Panc1 (cell line): ENCODE measurements at regions not wholly inside any gene's neighbourhood (a gene's known extent, or its start where the extent isn't known, plus 50 kb on each side); places are given as distances from the start of the nearest gene placed in this dataset.

Experiments
- ATAC-seq: fragments of 200-7000 bp; cut with Tn5 transposase; 2 replicates; pipeline ENCODE4 v1.9.1; 2020; ENCODE audit warnings: mild to moderate bottlenecking, moderate library complexity
- BruUV-seq: library from RNA; stranded (reverse); fragments of 400-500 nt; replicated peaks from 2 replicates; lab custom pipeline; 2021; lab: Mats Ljungman, UMichigan
- CTCF ChIA-PET: fragments of 300-600 bp; sonication (Branson Sonifier 250); formaldehyde crosslinking; loops from one replicate; lab custom pipeline; 2022; ENCODE audit warnings: antibody characterized with exemption; lab: Charles Lee
- POLR2A ChIA-PET: fragments of 300-600 bp; sonication (Branson Sonifier 250); formaldehyde crosslinking; loops from one replicate; lab custom pipeline; 2022; ENCODE audit warnings: antibody characterized with exemption; lab: Charles Lee
- DNase-seq: peaks from one replicate; pipeline ENCODE4 v3.0.0-alpha.2; 2010; ENCODE audit warnings: low read depth, low spot score
- H3K27ac ChIP-seq: 2 replicates; pipeline ENCODE4 v1.5.1; 2011; ENCODE audit warnings: mild to moderate bottlenecking, low read length, inconsistent platforms
- H3K27me3 ChIP-seq: fragments of 200-500 bp; sonication (Bioruptor generic); 2 replicates; pipeline ENCODE4 v1.6.0; 2014; ENCODE audit warnings: low read length, inconsistent platforms; ENCODE audit not compliant: control insufficient read depth, insufficient read depth
- H3K36me3 ChIP-seq: fragments of 200-500 bp; sonication (Bioruptor generic); 2 replicates; pipeline ENCODE4 v1.5.1; 2014; ENCODE audit warnings: inconsistent platforms, mild to moderate bottlenecking, low read length, moderate library complexity; ENCODE audit not compliant: control insufficient read depth, insufficient read depth
- H3K4me1 ChIP-seq: 2 replicates; pipeline ENCODE4 v1.5.1; 2011; ENCODE audit warnings: inconsistent platforms, mild to moderate bottlenecking, low read length, moderate library complexity; ENCODE audit not compliant: control insufficient read depth, insufficient read depth
- H3K4me3 ChIP-seq, 2 experiments: 2 replicates each; pipeline ENCODE4 v1.5.1; 2011 to 2012; ENCODE audit warnings: low read depth in 2 of 2, low read length in 2 of 2, mild to moderate bottlenecking in 2 of 2, inconsistent platforms in 1 of 2, moderate library complexity in 1 of 2
- H3K9me3 ChIP-seq: fragments of 200-500 bp; sonication (Bioruptor generic); 2 replicates; pipeline ENCODE4 v1.5.1; 2014; ENCODE audit warnings: low read depth, mild to moderate bottlenecking, inconsistent platforms, low read length, moderate library complexity; ENCODE audit not compliant: control insufficient read depth, insufficient read depth
- POLR2AphosphoS5 ChIP-seq: IDR thresholded peaks from 2 replicates; pipeline ENCODE4 v1.6.1; 2012; ENCODE audit warnings: mild to moderate bottlenecking, low read depth, low read length, moderate library complexity
- SIN3A ChIP-seq: IDR thresholded peaks from 2 replicates; pipeline ENCODE4 v1.6.1; 2012; ENCODE audit warnings: low read depth, mild to moderate bottlenecking, low read length, moderate library complexity, borderline replicate concordance; ENCODE audit not compliant: insufficient read depth
- TCF7L2 ChIP-seq: IDR thresholded peaks from 2 replicates; pipeline ENCODE4 v1.6.1; 2011; ENCODE audit warnings: mild to moderate bottlenecking, low read depth, low read length, inconsistent platforms
- in situ Hi-C: cut with HindIII; loops from 2 replicates; pipeline ENCODE4 v1.10.0; 2016; ENCODE audit warnings: low sequenced_read_pairs, low pct_unique_long_range_greater_than_20kb
- intact Hi-C: fragments of 100-400 bp; cut with micrococcal nuclease; formaldehyde crosslinking; loops from one replicate; pipeline ENCODE4 v1.10.0; 2022; ENCODE audit not compliant: unreplicated experiment
- TF ChIP-seq, protein P1 (sequence below), 2 experiments: IDR thresholded peaks; 2 replicates each; pipeline ENCODE4 v1.6.1; 2011 to 2012; ENCODE audit warnings: low read depth in 2 of 2, control low read depth in 1 of 2, low read length in 1 of 2, mild to moderate bottlenecking in 1 of 2, moderate library complexity in 1 of 2; ENCODE audit not compliant: insufficient read depth in 1 of 2
- TF ChIP-seq, protein P2 (sequence below): fragments of 450-650 bp; IDR thresholded peaks from 2 replicates; pipeline ENCODE4 v1.5.1; 2017; ENCODE audit warnings: mild to moderate bottlenecking

DNA sequence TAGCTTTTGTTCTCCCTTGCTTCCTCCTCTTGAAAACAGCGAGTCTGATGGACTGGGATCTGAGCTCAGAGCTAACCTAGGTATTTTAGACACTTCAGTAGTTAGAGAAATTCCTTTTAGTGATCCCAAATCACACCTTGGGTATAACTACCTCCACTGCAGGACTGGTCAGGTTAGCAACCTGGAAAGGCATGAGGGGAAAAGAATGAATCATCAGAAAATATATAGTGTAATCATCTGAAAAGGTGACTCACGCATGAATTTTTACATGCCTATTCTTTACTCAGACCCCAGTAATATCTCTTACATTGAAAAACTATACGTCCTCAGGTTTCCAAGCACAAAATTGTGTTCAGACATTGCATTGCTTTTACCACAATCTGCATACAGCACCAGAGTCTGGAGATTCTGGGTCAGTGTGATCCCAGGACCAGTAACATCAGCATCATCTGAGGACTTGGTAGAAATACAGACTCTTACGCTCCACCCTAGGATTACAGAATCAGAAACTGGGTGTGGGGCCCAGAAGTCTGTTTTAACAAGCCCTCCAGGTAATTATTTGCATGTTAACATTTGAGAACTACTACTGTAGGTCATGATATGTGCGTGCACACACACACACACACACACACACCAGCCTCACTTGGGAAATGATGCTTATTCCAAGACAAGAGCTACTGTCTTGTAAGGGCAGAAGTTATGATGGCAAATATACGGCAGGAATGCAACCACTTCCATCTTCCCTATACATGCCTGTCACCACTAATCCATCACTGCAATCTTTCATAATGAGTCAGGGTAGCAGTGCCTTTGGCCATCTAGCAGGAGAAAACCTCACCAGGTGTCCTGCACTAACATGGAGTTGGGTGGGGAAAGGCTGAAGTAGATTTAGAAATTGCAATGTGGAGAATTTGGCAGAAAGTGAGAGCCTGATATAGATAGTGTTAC, 271.6 kb upstream of the MAP3K1 start:
- ATAC-seq: no peak
- in situ Hi-C loops (no loop called here), intact Hi-C loops (no loop called here)
- ChIA-PET CTCF (no interaction called here), POLR2A (no interaction called here)
- Histone ChIP-seq H3K27me3 (0 out of 2 replicates have a peak, but pooled peaks cover 2% of the 10 kb centered on the region), H3K4me3 (no peak overlapping the region), H3K27ac (no peak overlapping the region), H3K4me1 (no peaks in the 10 kb centered on the region), H3K9me3 (no peaks in the 10 kb centered on the region), H3K36me3 (no peaks in the 10 kb centered on the region)
- no peak for TF ChIP-seq POLR2AphosphoS5
- TF ChIP-seq, protein P1, sequence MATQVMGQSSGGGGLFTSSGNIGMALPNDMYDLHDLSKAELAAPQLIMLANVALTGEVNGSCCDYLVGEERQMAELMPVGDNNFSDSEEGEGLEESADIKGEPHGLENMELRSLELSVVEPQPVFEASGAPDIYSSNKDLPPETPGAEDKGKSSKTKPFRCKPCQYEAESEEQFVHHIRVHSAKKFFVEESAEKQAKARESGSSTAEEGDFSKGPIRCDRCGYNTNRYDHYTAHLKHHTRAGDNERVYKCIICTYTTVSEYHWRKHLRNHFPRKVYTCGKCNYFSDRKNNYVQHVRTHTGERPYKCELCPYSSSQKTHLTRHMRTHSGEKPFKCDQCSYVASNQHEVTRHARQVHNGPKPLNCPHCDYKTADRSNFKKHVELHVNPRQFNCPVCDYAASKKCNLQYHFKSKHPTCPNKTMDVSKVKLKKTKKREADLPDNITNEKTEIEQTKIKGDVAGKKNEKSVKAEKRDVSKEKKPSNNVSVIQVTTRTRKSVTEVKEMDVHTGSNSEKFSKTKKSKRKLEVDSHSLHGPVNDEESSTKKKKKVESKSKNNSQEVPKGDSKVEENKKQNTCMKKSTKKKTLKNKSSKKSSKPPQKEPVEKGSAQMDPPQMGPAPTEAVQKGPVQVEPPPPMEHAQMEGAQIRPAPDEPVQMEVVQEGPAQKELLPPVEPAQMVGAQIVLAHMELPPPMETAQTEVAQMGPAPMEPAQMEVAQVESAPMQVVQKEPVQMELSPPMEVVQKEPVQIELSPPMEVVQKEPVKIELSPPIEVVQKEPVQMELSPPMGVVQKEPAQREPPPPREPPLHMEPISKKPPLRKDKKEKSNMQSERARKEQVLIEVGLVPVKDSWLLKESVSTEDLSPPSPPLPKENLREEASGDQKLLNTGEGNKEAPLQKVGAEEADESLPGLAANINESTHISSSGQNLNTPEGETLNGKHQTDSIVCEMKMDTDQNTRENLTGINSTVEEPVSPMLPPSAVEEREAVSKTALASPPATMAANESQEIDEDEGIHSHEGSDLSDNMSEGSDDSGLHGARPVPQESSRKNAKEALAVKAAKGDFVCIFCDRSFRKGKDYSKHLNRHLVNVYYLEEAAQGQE (IDR thresholded peaks at IDR 0.05; ENCODE audit: insufficient read depth in 1 of 2, low read depth in 2 of 2, low read length in 1 of 2): no peak
- DNase-seq: peak; percentile 1
- no TSS peak for BruUV-seq

DNA sequence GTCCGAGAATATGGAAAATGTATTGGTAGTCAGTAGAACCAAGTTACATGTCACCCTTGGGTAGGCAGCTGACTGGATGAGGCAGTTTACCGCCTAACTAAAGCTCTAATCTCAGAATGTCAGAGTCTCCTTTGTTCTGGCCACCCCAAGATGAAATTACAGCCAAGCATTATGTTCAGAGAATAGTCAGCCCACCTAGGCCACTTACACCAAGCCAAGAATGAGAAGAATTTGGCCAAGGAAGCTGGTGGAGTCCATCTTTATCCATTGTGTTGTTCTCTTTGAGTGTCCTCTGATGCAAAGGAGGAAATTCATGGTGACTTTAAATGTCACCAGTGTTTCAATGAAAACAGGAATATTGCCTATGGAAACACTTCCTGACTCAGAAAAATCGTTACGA, 275.1 kb upstream of the MAP3K1 start:
- in situ Hi-C loops: no loop called here
- Histone ChIP-seq H3K4me1 (no peaks in the 10 kb centered on the region), H3K27me3 (0 out of 2 replicates have a peak, but pooled peaks cover 2% of the 10 kb centered on the region), H3K9me3 (no peaks in the 10 kb centered on the region), H3K36me3 (no peaks in the 10 kb centered on the region), H3K27ac (no peak overlapping the region), H3K4me3 (no peak overlapping the region)
- ChIA-PET CTCF (no interaction called here), POLR2A (no interaction called here)
- no peak for DNase-seq
- no TSS peak for BruUV-seq
- no peak for ATAC-seq
- TF ChIP-seq SIN3A: no peak
- TF ChIP-seq, protein P2, sequence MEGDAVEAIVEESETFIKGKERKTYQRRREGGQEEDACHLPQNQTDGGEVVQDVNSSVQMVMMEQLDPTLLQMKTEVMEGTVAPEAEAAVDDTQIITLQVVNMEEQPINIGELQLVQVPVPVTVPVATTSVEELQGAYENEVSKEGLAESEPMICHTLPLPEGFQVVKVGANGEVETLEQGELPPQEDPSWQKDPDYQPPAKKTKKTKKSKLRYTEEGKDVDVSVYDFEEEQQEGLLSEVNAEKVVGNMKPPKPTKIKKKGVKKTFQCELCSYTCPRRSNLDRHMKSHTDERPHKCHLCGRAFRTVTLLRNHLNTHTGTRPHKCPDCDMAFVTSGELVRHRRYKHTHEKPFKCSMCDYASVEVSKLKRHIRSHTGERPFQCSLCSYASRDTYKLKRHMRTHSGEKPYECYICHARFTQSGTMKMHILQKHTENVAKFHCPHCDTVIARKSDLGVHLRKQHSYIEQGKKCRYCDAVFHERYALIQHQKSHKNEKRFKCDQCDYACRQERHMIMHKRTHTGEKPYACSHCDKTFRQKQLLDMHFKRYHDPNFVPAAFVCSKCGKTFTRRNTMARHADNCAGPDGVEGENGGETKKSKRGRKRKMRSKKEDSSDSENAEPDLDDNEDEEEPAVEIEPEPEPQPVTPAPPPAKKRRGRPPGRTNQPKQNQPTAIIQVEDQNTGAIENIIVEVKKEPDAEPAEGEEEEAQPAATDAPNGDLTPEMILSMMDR: no peak
- no peak for TF ChIP-seq TCF7L2
- no peak for TF ChIP-seq POLR2AphosphoS5
- TF ChIP-seq, protein P1 (IDR thresholded peaks at IDR 0.05; ENCODE audit: insufficient read depth in 1 of 2, low read depth in 2 of 2, low read length in 1 of 2): no peak
- intact Hi-C loops: no loop called here
